H1 (cell line): ENCODE measurements at regions not wholly inside any gene's neighbourhood (a gene's known extent, or its start where the extent isn't known, plus 50 kb on each side); places are given as distances from the start of the nearest gene placed in this dataset.

ENCODE experiments used
- CTCF ChIA-PET: fragments of 300-600 bp; sonication (Branson Sonifier 250); formaldehyde crosslinking; loops from one replicate; lab custom pipeline; 2021; ENCODE audit not compliant: partially characterized antibody; lab: Charles Lee
- POLR2A ChIA-PET: fragments of 300-600 bp; sonication (Branson Sonifier 250); formaldehyde crosslinking; loops from one replicate; lab custom pipeline; 2021; ENCODE audit warnings: inconsistent platforms; ENCODE audit not compliant: partially characterized antibody; lab: Charles Lee
- DNase-seq, 2 experiments: peaks; one replicate each; pipeline versions ENCODE4 v3.0.0 to v3.0.0-alpha.2; 2010 to 2022; ENCODE audit warnings: low spot score in 2 of 2, low read depth in 1 of 2, mixed read lengths in 1 of 2
- FAIRE-seq: peaks from 2 replicates; lab custom pipeline; 2011; peaks lifted over from hg19 to GRCh38; lab: Jason Lieb, UNC
- H2AFZ ChIP-seq: 2 replicates; pipeline ENCODE4 v1.8.1; 2012; ENCODE audit warnings: low read length, inconsistent platforms
- H2AK5ac ChIP-seq: 2 replicates; pipeline ENCODE4 v1.6.1; 2013; ENCODE audit warnings: low read depth, low read length
- H2BK120ac ChIP-seq: replicated peaks from 2 replicates; pipeline ENCODE3; 2013; ENCODE audit warnings: low read depth, low read length, inconsistent platforms
- H2BK12ac ChIP-seq: 2 replicates; pipeline ENCODE4 v1.6.1; 2013; ENCODE audit warnings: low read depth, low read length
- H2BK15ac ChIP-seq: 2 replicates; pipeline ENCODE4 v1.6.1; 2013; ENCODE audit warnings: low read length
- H2BK20ac ChIP-seq: 2 replicates; pipeline ENCODE4 v1.6.1; 2013; ENCODE audit warnings: low read length
- H2BK5ac ChIP-seq: 2 replicates; pipeline ENCODE4 v1.6.1; 2013; ENCODE audit warnings: low read depth, low read length
- H3K14ac ChIP-seq: 2 replicates; pipeline ENCODE4 v1.6.1; 2013; ENCODE audit warnings: inconsistent platforms; ENCODE audit not compliant: insufficient read length
- H3K18ac ChIP-seq: 2 replicates; pipeline ENCODE4 v1.6.1; 2013; ENCODE audit warnings: low read length; ENCODE audit errors: extremely low read depth
- H3K23ac ChIP-seq: 2 replicates; pipeline ENCODE4 v1.6.1; 2013; ENCODE audit warnings: inconsistent platforms; ENCODE audit not compliant: insufficient read length
- H3K23me2 ChIP-seq: 2 replicates; pipeline ENCODE4 v1.6.1; 2013; ENCODE audit warnings: low read depth, low read length
- H3K27ac ChIP-seq: 2 replicates; pipeline ENCODE4 v1.6.1; 2011; ENCODE audit warnings: low read depth, low read length, inconsistent platforms
- H3K27me3 ChIP-seq, 4 experiments: replicated peaks in 1 of 4; 1 replicate in 1 of 4; 2 replicates in 3 of 4; pipeline versions ENCODE4 v1.6.1 to v1.8.1; 2011 to 2013; ENCODE audit warnings: low read length in 3 of 4, mild to moderate bottlenecking in 3 of 4, inconsistent platforms in 2 of 4, mixed read lengths in 2 of 4, moderate library complexity in 1 of 4; ENCODE audit not compliant: control insufficient read depth in 3 of 4, insufficient read depth in 3 of 4; ENCODE audit errors: extremely low read depth in 1 of 4
- H3K36me3 ChIP-seq, 4 experiments: 2 replicates each; pipeline versions ENCODE4 v1.6.1 to v1.8.1; 2011 to 2013; ENCODE audit warnings: mild to moderate bottlenecking in 4 of 4, low read length in 3 of 4, moderate library complexity in 2 of 4, control low read depth in 1 of 4, inconsistent platforms in 1 of 4; ENCODE audit not compliant: insufficient read depth in 4 of 4, control insufficient read depth in 2 of 4
- H3K4ac ChIP-seq: replicated peaks from 2 replicates; pipeline ENCODE3; 2013; ENCODE audit warnings: low read length, low read depth, mixed read lengths, inconsistent platforms; ENCODE audit not compliant: insufficient read length
- H3K4me1 ChIP-seq, 4 experiments: replicated peaks in 1 of 4; 1 replicate in 1 of 4; 2 replicates in 3 of 4; pipeline versions ENCODE4 v1.6.1 to v1.8.1; 2011 to 2013; ENCODE audit warnings: low read length in 3 of 4, inconsistent platforms in 2 of 4, mixed read lengths in 1 of 4; ENCODE audit not compliant: insufficient read depth in 4 of 4, control insufficient read depth in 3 of 4
- H3K4me2 ChIP-seq, 2 experiments: 2 replicates each; pipeline versions ENCODE4 v1.6.1 to v1.8.1; 2011 to 2013; ENCODE audit warnings: low read depth in 2 of 2, low read length in 2 of 2, control low read depth in 1 of 2, inconsistent platforms in 1 of 2, mild to moderate bottlenecking in 1 of 2; ENCODE audit not compliant: insufficient read depth in 1 of 2
- H3K4me3 ChIP-seq, 4 experiments: fragments of 200-600, 300-600 bp in 1 of 4; sonication (generic), shearing (Covaris generic), sonication (Bioruptor Twin) in 1 of 4; 2 replicates each; pipeline versions ENCODE4 v1.5.1 to v1.8.1; 2011 to 2016; ENCODE audit warnings: low read length in 4 of 4, low read depth in 3 of 4, control low read depth in 2 of 4, inconsistent platforms in 2 of 4, mild to moderate bottlenecking in 2 of 4, mixed read lengths in 1 of 4, moderate library complexity in 1 of 4; ENCODE audit not compliant: insufficient read depth in 2 of 4; ENCODE audit errors: extremely low read depth in 1 of 4
- H3K56ac ChIP-seq: replicated peaks from 2 replicates; pipeline ENCODE3; 2013; ENCODE audit warnings: low read depth, mild to moderate bottlenecking, mixed read lengths, low read length, inconsistent platforms; ENCODE audit not compliant: insufficient read length
- H3K79me1 ChIP-seq: 2 replicates; pipeline ENCODE4 v1.6.1; 2013; ENCODE audit warnings: low read depth, low read length, control low read depth
- H3K79me2 ChIP-seq, 2 experiments: 2 replicates each; pipeline versions ENCODE4 v1.6.1 to v1.8.1; 2012 to 2013; ENCODE audit warnings: low read length in 2 of 2, mild to moderate bottlenecking in 2 of 2, inconsistent platforms in 1 of 2; ENCODE audit not compliant: insufficient read depth in 2 of 2, control insufficient read depth in 1 of 2
- H3K9ac ChIP-seq, 4 experiments: replicated peaks in 1 of 4; 1 replicate in 1 of 4; 2 replicates in 3 of 4; pipeline versions ENCODE4 v1.6.1 to v1.8.1; 2011 to 2013; ENCODE audit warnings: low read depth in 3 of 4, low read length in 3 of 4, control low read depth in 2 of 4, mild to moderate bottlenecking in 2 of 4, moderate library complexity in 2 of 4, inconsistent platforms in 1 of 4; ENCODE audit errors: extremely low read depth in 1 of 4
- H3K9me3 ChIP-seq, 2 experiments: 2 replicates each; pipeline versions ENCODE4 v1.6.1 to v1.8.1; 2012 to 2013; ENCODE audit warnings: mild to moderate bottlenecking in 2 of 2, moderate library complexity in 2 of 2, control low read depth in 1 of 2, inconsistent platforms in 1 of 2, low read depth in 1 of 2, low read length in 1 of 2, mixed read lengths in 1 of 2; ENCODE audit not compliant: insufficient read depth in 2 of 2
- H4K20me1 ChIP-seq, 2 experiments: replicated peaks in 1 of 2; 2 replicates each; pipeline versions ENCODE3 to v1.8.1; 2011 to 2013; ENCODE audit warnings: inconsistent platforms in 2 of 2, low read length in 2 of 2, mild to moderate bottlenecking in 1 of 2; ENCODE audit not compliant: insufficient read depth in 2 of 2, control insufficient read depth in 1 of 2
- H4K5ac ChIP-seq: 2 replicates; pipeline ENCODE4 v1.6.1; 2013; ENCODE audit warnings: low read length, low read depth, mixed read lengths, inconsistent platforms; ENCODE audit not compliant: insufficient read length
- H4K8ac ChIP-seq: 2 replicates; pipeline ENCODE4 v1.8.0; 2013; ENCODE audit warnings: mild to moderate bottlenecking, moderate library complexity, low read length, inconsistent platforms; ENCODE audit not compliant: insufficient read depth; ENCODE audit errors: extremely low read depth
- H4K91ac ChIP-seq: replicated peaks from 2 replicates; pipeline ENCODE3; 2013; ENCODE audit warnings: low read length, mixed read lengths, inconsistent platforms; ENCODE audit not compliant: insufficient read length
- CBX8 ChIP-seq: fragments of 300-800, 300-1000 bp; sonication (generic); IDR thresholded peaks from 2 replicates; pipeline ENCODE4 v1.7.1; 2016; ENCODE audit warnings: low read depth, low read length, borderline replicate concordance
- SIX5 ChIP-seq: IDR thresholded peaks from 2 replicates; pipeline ENCODE4 v1.6.1; 2011; ENCODE audit warnings: mild to moderate bottlenecking, low read depth, low read length
- WGBS, 2 experiments: shearing (Covaris generic) in 1 of 2; methylation state at CpG; one replicate each; pipeline versions ENCODE4 v1.1.6 to v1.1.7; 2013 to 2015; ENCODE audit warnings: low lambda C conversion rate in 2 of 2, mixed read lengths in 2 of 2, inconsistent platforms in 1 of 2, low coverage in 1 of 2, missing lambda C conversion rate in 1 of 2; ENCODE audit not compliant: insufficient replicate concordance in 2 of 2, insufficient coverage in 1 of 2, insufficient read length in 1 of 2; ENCODE audit errors: extremely low coverage in 1 of 2, missing lambda C conversion rate in 1 of 2; 5-methylcytosine and 5-hydroxymethylcytosine counted together

GRCh38 chr6:48560408-48560807 lies 449.4 kb upstream of the PTCHD4 start:
- H3K9me3 ChIP-seq = no peaks in the 10 kb centered on the region
- H3K23me2 ChIP-seq = no peaks in the 10 kb centered on the region
- ChIA-PET CTCF (no interaction called here), POLR2A (no interaction called here)
- no peak overlapping the region for H3K27ac ChIP-seq
- H3K23ac ChIP-seq = no peak overlapping the region
- H2BK12ac ChIP-seq = no peak overlapping the region
- no peak overlapping the region for H2AK5ac ChIP-seq
- H4K20me1 ChIP-seq = no peaks in the 10 kb centered on the region
- 74% methylated on average over 3 of the region's 3 CpGs; no CpG with 5 or more reads in 1 of the 2 experiments for WGBS, 2 experiments
- no peaks in the 10 kb centered on the region for H3K79me2 ChIP-seq
- H4K91ac ChIP-seq = no peak overlapping the region
- H3K4me3 ChIP-seq = no peak overlapping the region
- H3K4ac ChIP-seq = no peak overlapping the region
- no peak overlapping the region for H3K18ac ChIP-seq
- H4K5ac ChIP-seq = no peak overlapping the region
- H3K4me2 ChIP-seq = no peak overlapping the region
- H3K36me3 ChIP-seq = no peaks in the 10 kb centered on the region
- TF ChIP-seq SIX5 (no peak), CBX8 (no peak)
- peaks cover 0 to 7% (median 3%) of the 10 kb centered on the region in 4 experiments; a peak in 4 of 7 replicates for H3K4me1 ChIP-seq
- no peak overlapping the region for H2BK120ac ChIP-seq
- H2AFZ ChIP-seq = 0 out of 2 replicates have a peak overlapping the region, but pooled peaks have one; percentile 40
- DNase-seq (no peak), FAIRE-seq (no peak)
- H3K56ac ChIP-seq = no peak overlapping the region
- H3K79me1 ChIP-seq = no peaks in the 10 kb centered on the region
- no peak overlapping the region for H3K14ac ChIP-seq
- H2BK15ac ChIP-seq = no peak overlapping the region
- no peak overlapping the region for H4K8ac ChIP-seq
- no peaks in the 10 kb centered on the region for H3K27me3 ChIP-seq
- H2BK20ac ChIP-seq = no peak overlapping the region
- H3K9ac ChIP-seq = no peak overlapping the region
- no peak overlapping the region for H2BK5ac ChIP-seq
